ENCODE measurements at regions not wholly inside any gene's neighbourhood (a gene's known extent, or its start where the extent isn't known, plus 50 kb on each side); places are given as distances from the start of the nearest gene placed in this dataset.

- BruUV-seq (replicated peaks), result no TSS peak
- WGBS (ENCODE audit: insufficient coverage, low coverage, missing lambda C conversion rate), result 0% methylated on average over 4 of the region's 5 CpGs
- Histone ChIP-seq H3K27me3 (ENCODE audit: control insufficient read depth in 2 of 2, insufficient read depth in 2 of 2, low read length in 2 of 2) (no peaks in the 10 kb centered on the region), H3K9ac (ENCODE audit: insufficient read depth in 1 of 2, low read depth in 2 of 2, low read length in 2 of 2) (no peak overlapping the region), H4K20me1 (replicated peaks; ENCODE audit: control insufficient read depth, insufficient read depth, low read length) (no peaks in the 10 kb centered on the region), H3K79me2 (ENCODE audit: control insufficient read depth, insufficient read depth, low read length) (no peaks in the 10 kb centered on the region), H2AFZ (ENCODE audit: low read depth, low read length) (no peak overlapping the region), H3K9me3 (replicated peaks; ENCODE audit: control insufficient read depth, insufficient read depth, low read depth, low read length) (no peaks in the 10 kb centered on the region), H3K4me3 (no peak overlapping the region), H3K9me1 (ENCODE audit: control insufficient read depth, insufficient read depth, low read length) (no peaks in the 10 kb centered on the region), H3K4me2 (ENCODE audit: insufficient read depth, low read length) (no peak overlapping the region), H3K27ac (ENCODE audit: extremely low read depth, low read depth, low read length) (no peak overlapping the region), H3K36me3 (ENCODE audit: control insufficient read depth, insufficient read depth, low read length) (no peaks in the 10 kb centered on the region), H3K4me1 (replicated peaks in 1 of 2; ENCODE audit: control insufficient read depth in 2 of 2, insufficient read depth in 2 of 2, low read length in 2 of 2) (no peaks in the 10 kb centered on the region)
- no peak for DNase-seq (ENCODE audit: extremely low read depth in 1 of 4, low spot score in 3 of 4)
- intact Hi-C loops (cut with micrococcal nuclease) (no loop called here), in situ Hi-C loops (cut with MboI) (no loop called here)
- ChIA-PET POLR2A (no interaction called here), CTCF (ENCODE audit: low intra/inter-chr PET ratio) (no interaction called here)
- FAIRE-seq, result no peak
- ATAC-seq, result no peak
- TF ChIP-seq STAT6 (CRISPR knock-in tag; IDR thresholded peaks at IDR 0.05) (no peak), HBP1 (CRISPR knock-in tag; IDR thresholded peaks at IDR 0.05) (no peak), YBX1 (IDR thresholded peaks at IDR 0.05) (no peak), ZNF175 (CRISPR knock-in tag; IDR thresholded peaks at IDR 0.05; ENCODE audit: low read depth) (no peak), GABPB2 (CRISPR knock-in tag; conservative IDR thresholded peaks at IDR 0.05) (no peak), PTTG1 (tag; IDR thresholded peaks at IDR 0.05; ENCODE audit: low read depth) (no peak), CEBPB (tag; IDR thresholded peaks at IDR 0.05) (no peak), BRD9 (IDR thresholded peaks at IDR 0.05; ENCODE audit: low read depth, partially characterized antibody) (no peak), UBTF (IDR thresholded peaks at IDR 0.05; ENCODE audit: borderline replicate concordance in 1 of 2, low read depth in 2 of 2, low read length in 2 of 2) (no peak), NCOA1 (IDR thresholded peaks at IDR 0.05; ENCODE audit: low read depth) (no peak), SIN3B (IDR thresholded peaks at IDR 0.05; ENCODE audit: low read depth) (no peak), HDAC3 (IDR thresholded peaks at IDR 0.05; ENCODE audit: borderline replicate concordance, partially characterized antibody) (no peak), E4F1 (CRISPR knock-in tag; IDR thresholded peaks at IDR 0.05; ENCODE audit: borderline replicate concordance) (no peak), DACH1 (IDR thresholded peaks at IDR 0.05; ENCODE audit: partially characterized antibody) (no peak), CTBP1 (IDR thresholded peaks at IDR 0.05; ENCODE audit: borderline replicate concordance) (no peak)
Observed at GRCh38 chr2:220221992-220222391, 594.6 kb downstream of the SLC4A3 start.

Data from K562 (cell line).